Amniotic epithelial cell (primary cell): ENCODE measurements at regions not wholly inside any gene's neighbourhood (a gene's known extent, or its start where the extent isn't known, plus 50 kb on each side); places are given as distances from the start of the nearest gene placed in this dataset.

Experiments
- DNase-seq: peaks from one replicate; pipeline ENCODE4 v3.0.0-alpha.2; 2010; ENCODE audit warnings: low read depth

DNA sequence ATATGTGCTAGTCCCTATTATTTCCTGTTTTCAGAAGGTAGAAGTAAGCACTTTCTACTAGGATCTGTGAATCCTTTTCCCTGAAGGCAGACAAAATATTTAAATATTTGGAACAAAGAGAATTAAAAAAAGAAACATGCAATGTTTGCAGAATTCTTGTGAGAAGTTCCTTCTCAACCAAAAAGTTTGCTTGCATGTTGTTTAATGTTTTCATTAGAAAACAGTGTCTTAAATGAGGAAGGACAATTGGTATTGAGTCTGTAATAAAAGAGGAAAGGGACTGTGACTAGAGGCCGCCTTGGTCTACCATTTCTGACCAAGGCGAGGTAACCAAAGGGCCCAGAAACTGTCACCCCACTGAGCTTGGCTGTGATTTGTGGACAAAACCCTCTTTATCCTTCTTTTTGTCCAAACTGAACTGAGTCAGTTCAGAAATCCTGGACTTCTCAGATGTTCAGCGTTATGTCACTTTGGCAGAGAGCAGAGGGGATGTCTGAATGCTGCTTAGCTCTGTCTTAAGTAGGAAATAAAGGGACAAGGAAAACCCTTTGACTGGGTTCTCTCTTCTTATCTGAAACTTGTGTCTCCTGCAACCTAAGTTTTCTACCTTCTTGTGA, 129.8 kb upstream of the CPM start:
- DNase-seq, result no peak

GRCh38 chr12:69064734-69065443, 131.9 kb upstream of the CPM start:
- DNase-seq, result no peak

GRCh38 chr12:69065775-69066174, 132.8 kb upstream of the CPM start:
- no peak for DNase-seq

- DNase-seq, result no peak
These were observed 133.8 kb upstream of the CPM start for GRCh38 chr12:69066492-69067373.

DNA sequence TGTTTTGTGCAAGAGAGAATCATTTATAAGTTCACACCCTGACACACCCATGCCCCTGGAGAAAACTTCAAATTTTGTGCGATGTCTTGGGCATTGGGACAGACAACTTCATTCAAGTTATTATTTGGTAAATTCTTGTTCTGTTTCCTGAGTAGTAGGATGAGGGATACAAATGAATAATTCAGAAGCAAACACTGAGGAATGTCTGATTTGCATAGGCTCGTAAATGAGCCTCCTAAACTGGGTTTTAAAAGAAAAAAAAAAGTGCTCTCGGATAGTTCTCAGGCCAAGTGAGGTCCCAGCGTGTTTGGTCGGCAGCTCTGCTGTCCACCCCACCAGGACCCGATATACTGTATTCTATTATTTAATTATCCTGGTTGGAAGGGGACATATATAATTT, 134.7 kb upstream of the CPM start:
- DNase-seq, result no peak

- peak; percentile 25 for DNase-seq
These were observed 135.5 kb upstream of the CPM start for GRCh38 chr12:69068448-69068847.

GRCh38 chr12:69069479-69069878, 136.5 kb upstream of the CPM start:
- DNase-seq, result no peak

- DNase-seq, result peak; percentile 60
These were observed 137.5 kb upstream of the CPM start for GRCh38 chr12:69070319-69071090.

- DNase-seq, result no peak
These were observed 138.1 kb upstream of the CPM start for GRCh38 chr12:69071091-69071370.

DNA sequence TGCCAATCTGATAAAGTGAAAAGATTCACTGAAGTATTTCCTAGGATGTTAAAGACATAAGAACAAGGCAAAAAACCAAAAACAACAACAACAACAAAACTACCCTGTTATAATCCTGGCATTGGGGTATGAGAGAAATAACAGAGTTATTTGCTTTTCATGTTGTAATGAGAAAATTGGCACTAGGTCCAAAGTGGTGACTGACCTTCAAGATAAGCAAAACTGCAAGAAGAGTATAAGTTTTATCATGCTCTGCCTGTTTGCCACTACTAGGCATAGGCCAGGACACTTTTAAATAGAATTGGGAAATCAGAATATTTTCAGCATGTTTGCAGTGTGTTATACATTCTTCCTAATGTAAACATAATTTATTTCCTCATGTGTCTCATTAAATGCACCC, 140.1 kb upstream of the CPM start:
- DNase-seq, result no peak

- no peak for DNase-seq
These were observed 141.8 kb upstream of the CPM start for GRCh38 chr12:69074556-69075349.

- no peak for DNase-seq
These were observed 150.7 kb upstream of the CPM start for GRCh38 chr12:69083689-69084088.

DNA sequence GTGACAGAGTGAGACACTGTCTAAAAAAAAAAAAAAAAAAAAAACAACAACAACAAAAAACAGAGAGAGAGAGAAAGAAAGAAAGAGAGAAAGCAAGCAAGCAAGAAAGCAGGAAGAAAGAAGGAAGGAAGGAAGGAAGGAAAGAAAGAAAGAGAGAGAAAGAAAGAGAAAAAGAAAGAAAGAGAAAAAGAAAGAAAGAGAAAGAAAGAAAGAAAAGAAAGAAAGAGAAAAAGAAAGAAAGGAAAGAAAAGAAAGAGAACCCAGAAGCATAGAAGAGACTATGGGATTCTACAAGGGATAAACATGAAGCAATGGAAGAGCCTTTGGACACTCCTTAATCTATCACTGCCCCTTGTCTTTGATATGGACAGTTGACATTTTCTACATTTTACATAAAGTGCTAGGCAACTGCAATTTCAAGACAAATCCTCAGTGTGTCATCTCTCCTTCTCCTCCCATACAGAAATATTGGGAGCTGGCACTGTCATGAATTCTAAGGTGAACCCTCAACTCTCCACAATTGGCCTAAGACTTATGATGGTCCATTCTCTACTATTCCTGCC, 151.9 kb upstream of the CPM start:
- DNase-seq, result no peak

DNA sequence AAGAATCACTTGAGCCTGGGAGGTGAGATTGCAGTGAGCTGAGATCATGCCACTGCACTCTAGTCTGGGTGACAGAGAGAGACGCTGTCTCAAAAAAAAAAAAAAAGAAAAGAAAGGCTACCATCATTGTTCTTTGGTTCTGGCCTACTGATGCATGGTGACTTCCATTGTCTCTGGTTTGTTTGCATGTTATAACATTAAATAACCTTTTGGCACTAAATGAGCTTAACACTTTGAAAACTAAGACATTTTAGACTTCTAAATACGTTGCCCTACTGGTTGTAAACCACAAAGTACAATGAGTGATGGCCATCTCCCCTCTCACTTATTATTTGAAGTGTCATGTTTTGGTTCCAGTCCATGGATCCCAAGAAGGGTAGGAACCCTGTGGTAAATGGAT, 152.9 kb upstream of the CPM start:
- DNase-seq, result no peak

DNA sequence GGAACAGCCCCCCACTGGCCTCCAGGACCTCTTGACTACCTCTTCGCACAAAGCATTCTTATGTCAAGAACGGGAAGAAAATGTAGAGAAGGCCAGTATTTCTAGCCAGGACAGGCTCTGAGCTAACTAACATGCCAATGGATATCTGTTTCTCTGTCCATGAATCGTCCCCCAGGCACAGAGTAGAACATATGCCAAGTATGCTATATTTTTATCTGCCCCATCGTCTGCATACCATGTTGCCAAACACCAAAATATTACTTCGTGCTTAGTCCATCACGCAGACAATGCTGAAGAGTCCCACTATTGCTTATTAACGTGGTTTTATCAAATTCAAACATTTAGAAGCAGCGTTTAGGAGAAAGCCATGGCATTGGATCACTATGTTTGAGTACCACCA, 151.4 kb upstream of the CPSF6 start:
- no peak for DNase-seq

- DNase-seq, result no peak
These were observed 148.6 kb upstream of the CPSF6 start for GRCh38 chr12:69090722-69091121.

- no peak for DNase-seq
These were observed 147.8 kb upstream of the CPSF6 start for GRCh38 chr12:69091442-69092017.

GRCh38 chr12:69092137-69092536, 147.2 kb upstream of the CPSF6 start:
- DNase-seq, result no peak

GRCh38 chr12:69094606-69095216, 144.7 kb upstream of the CPSF6 start:
- DNase-seq, result no peak

- DNase-seq, result no peak
These were observed 143.4 kb upstream of the CPSF6 start for GRCh38 chr12:69095765-69096477.
